ENCODE measurements at regions not wholly inside any gene's neighbourhood (a gene's known extent, or its start where the extent isn't known, plus 50 kb on each side); places are given as distances from the start of the nearest gene placed in this dataset.

DNA sequence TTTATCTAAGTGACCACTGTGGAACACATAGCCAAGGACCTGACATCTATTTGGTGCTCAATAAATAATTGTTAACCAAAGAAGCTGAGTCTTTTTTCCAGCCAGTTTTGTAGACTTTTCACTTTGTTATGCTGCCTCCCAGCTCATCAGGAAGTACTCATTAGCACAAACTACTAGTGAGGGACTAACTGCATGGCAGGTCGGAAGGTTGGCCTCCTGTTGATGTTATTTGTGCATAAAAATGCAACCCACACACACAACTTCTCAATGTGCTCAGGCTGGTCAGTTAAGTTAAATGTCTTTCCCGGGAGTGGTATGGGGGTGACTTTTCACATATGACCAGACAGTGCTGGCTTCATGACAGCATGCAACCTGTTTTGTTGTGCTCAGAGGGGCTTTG lies 263.0 kb upstream of the TOPAZ1 start:
- H3K27ac ChIP-seq (replicated peaks; ENCODE audit: low read length) = no peak overlapping the region
- no CpG with 5 or more reads among the region's 2 CpGs for WGBS, 2 donors (ENCODE audit: extremely low coverage in 2 of 2, insufficient read length in 2 of 2, insufficient replicate concordance in 1 of 2)
- H4K91ac ChIP-seq (ENCODE audit: low read depth, low read length, poor library complexity) = no peak overlapping the region
- no peaks in the 10 kb centered on the region for H3K27me3 ChIP-seq (ENCODE audit: control insufficient read depth in 3 of 3, insufficient read depth in 3 of 3, low read depth in 1 of 3, low read length in 3 of 3)
- H3K18ac ChIP-seq (ENCODE audit: low read length) = no peak overlapping the region
- no peak overlapping the region for H3K9ac ChIP-seq (ENCODE audit: low read depth, low read length, poor library complexity)
- H2AFZ ChIP-seq (ENCODE audit: low read length) = no peak overlapping the region
- DNase-seq (ENCODE audit: low spot score) = no peak
- H3K14ac ChIP-seq (ENCODE audit: low read length) = no peak overlapping the region
- H3K79me1 ChIP-seq (ENCODE audit: low read depth, low read length) = no peaks in the 10 kb centered on the region
- no peak overlapping the region for H4K8ac ChIP-seq (ENCODE audit: low read depth, low read length)
- no peak overlapping the region for H2BK15ac ChIP-seq (ENCODE audit: low read length)
- H3K4me2 ChIP-seq (ENCODE audit: insufficient read depth, low read length, poor library complexity, severe bottlenecking) = no peak overlapping the region
- H3K23ac ChIP-seq (ENCODE audit: low read depth, low read length, poor library complexity) = no peak overlapping the region
- no peak overlapping the region for H3K4ac ChIP-seq (ENCODE audit: low read length)
- no peaks in the 10 kb centered on the region for H3K36me3 ChIP-seq (replicated peaks in 1 of 2; ENCODE audit: control insufficient read depth in 2 of 2, insufficient read depth in 2 of 2, low read length in 2 of 2)
- peaks cover 0 to 2% of the 10 kb centered on the region in 2 donors for H3K4me1 ChIP-seq (ENCODE audit: control insufficient read depth in 2 of 2, insufficient read depth in 1 of 2, low read depth in 1 of 2, low read length in 2 of 2)
- no peak overlapping the region for H3K4me3 ChIP-seq (ENCODE audit: low read length in 2 of 2)
- H3K9me3 ChIP-seq (replicated peaks in 1 of 2; ENCODE audit: control insufficient read depth in 2 of 2, insufficient read depth in 1 of 2, low read depth in 1 of 2, low read length in 2 of 2) = no peaks in the 10 kb centered on the region
- no peak overlapping the region for H2BK5ac ChIP-seq (ENCODE audit: low read length)
- H2BK120ac ChIP-seq (ENCODE audit: low read depth, low read length) = no peak overlapping the region
- H2BK12ac ChIP-seq (ENCODE audit: low read length) = no peak overlapping the region
- H2AK5ac ChIP-seq (ENCODE audit: low read depth, low read length) = no peak overlapping the region

DNA sequence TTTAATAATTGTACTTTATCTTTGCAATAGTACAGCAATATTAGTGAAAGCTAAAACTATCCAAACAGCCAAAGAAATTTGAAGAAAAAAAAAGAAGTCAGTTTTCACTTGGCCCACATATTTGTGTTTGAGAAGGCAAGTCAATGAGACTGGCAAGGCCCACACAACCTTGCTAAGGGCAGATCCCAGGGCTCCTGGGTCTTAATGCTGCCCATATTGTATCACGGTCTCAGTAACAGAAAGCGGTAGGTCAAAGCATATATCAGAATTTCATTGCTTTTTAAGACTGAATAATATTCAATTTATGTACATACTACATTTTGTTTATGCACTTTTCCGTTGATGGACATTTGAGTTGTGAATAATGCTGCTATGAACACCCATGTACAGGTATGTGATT lies 262.0 kb upstream of the TOPAZ1 start:
- H3K36me3 ChIP-seq (replicated peaks in 1 of 2; ENCODE audit: control insufficient read depth in 2 of 2, insufficient read depth in 2 of 2, low read length in 2 of 2) = no peaks in the 10 kb centered on the region
- no peaks in the 10 kb centered on the region for H3K9me3 ChIP-seq (replicated peaks in 1 of 2; ENCODE audit: control insufficient read depth in 2 of 2, insufficient read depth in 1 of 2, low read depth in 1 of 2, low read length in 2 of 2)
- no peak for DNase-seq (ENCODE audit: low spot score)
- no peak overlapping the region for H3K9ac ChIP-seq (ENCODE audit: low read depth, low read length, poor library complexity)
- H4K8ac ChIP-seq (ENCODE audit: low read depth, low read length) = no peak overlapping the region
- H2BK120ac ChIP-seq (ENCODE audit: low read depth, low read length) = no peak overlapping the region
- no peak overlapping the region for H4K91ac ChIP-seq (ENCODE audit: low read depth, low read length, poor library complexity)
- H3K27ac ChIP-seq (replicated peaks; ENCODE audit: low read length) = no peak overlapping the region
- H3K27me3 ChIP-seq (ENCODE audit: control insufficient read depth in 3 of 3, insufficient read depth in 3 of 3, low read depth in 1 of 3, low read length in 3 of 3) = no peaks in the 10 kb centered on the region
- no peak overlapping the region for H2AFZ ChIP-seq (ENCODE audit: low read length)
- no peak overlapping the region for H2BK5ac ChIP-seq (ENCODE audit: low read length)
- H3K4me1 ChIP-seq (ENCODE audit: control insufficient read depth in 2 of 2, insufficient read depth in 1 of 2, low read depth in 1 of 2, low read length in 2 of 2) = peaks cover 0 to 2% of the 10 kb centered on the region in 2 donors
- no peak overlapping the region for H3K4me3 ChIP-seq (ENCODE audit: low read length in 2 of 2)
- H2AK5ac ChIP-seq (ENCODE audit: low read depth, low read length) = no peak overlapping the region
- no peak overlapping the region for H3K23ac ChIP-seq (ENCODE audit: low read depth, low read length, poor library complexity)
- no peaks in the 10 kb centered on the region for H3K79me1 ChIP-seq (ENCODE audit: low read depth, low read length)
- no peak overlapping the region for H3K18ac ChIP-seq (ENCODE audit: low read length)
- no peak overlapping the region for H2BK15ac ChIP-seq (ENCODE audit: low read length)
- no CpG with 5 or more reads among the region's 3 CpGs for WGBS, 2 donors (ENCODE audit: extremely low coverage in 2 of 2, insufficient read length in 2 of 2, insufficient replicate concordance in 1 of 2)
- H3K14ac ChIP-seq (ENCODE audit: low read length) = no peak overlapping the region
- H2BK12ac ChIP-seq (ENCODE audit: low read length) = no peak overlapping the region
- no peak overlapping the region for H3K4me2 ChIP-seq (ENCODE audit: insufficient read depth, low read length, poor library complexity, severe bottlenecking)
- no peak overlapping the region for H3K4ac ChIP-seq (ENCODE audit: low read length)

DNA sequence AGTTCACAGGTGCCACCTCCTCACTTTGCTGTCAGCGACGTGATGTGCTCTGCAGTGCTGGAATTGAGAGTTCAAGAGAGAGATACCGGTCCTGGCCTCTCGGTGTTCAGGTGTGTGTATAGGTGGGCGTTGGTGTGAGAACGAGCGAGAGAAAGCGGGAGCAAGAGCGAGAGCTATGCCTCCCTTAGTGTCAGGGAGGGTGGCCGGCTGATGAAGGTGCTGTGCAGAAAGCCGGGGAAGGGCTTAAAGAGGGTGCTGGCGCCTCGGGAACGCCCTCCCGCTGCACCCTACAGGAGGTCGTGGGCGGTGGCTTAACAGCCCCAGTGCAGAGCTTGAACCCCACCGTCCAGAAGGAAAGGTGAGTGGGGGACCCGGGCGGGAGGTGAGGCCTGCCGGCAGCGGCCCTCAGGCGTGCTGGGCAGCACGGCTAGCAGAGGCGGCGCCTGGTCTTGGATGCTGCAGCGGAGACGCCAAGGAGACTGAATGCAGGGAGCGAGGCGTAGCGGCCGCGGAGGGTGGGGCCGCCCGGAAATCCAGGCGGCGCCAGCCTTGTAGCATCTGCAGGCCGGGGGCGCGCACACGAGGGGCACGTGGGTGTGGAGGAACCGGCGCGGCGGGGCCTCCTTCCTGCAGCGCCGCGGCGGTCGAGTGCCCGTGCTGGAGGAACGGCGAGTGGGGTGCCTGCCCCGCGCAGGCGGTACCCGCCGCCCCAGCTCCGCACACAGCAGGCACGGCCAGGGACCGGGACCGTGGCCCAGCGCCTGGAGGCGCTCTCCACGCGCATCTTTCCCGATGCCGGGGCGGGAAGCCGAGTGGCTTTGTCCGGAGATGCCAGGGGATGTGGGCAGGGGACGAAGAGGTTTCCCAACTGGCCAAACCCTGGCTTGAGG lies 246.8 kb upstream of the TOPAZ1 start:
- H3K27me3 ChIP-seq (ENCODE audit: control insufficient read depth in 3 of 3, insufficient read depth in 3 of 3, low read depth in 1 of 3, low read length in 3 of 3) = peaks cover 37 to 72% (median 62%) of the 10 kb centered on the region in 3 experiments
- no peak overlapping the region for H3K27ac ChIP-seq (replicated peaks; ENCODE audit: low read length)
- no peaks in the 10 kb centered on the region for H3K36me3 ChIP-seq (replicated peaks in 1 of 2; ENCODE audit: control insufficient read depth in 2 of 2, insufficient read depth in 2 of 2, low read length in 2 of 2)
- peak overlapping the region; percentile 80 for H3K23ac ChIP-seq (ENCODE audit: low read depth, low read length, poor library complexity)
- H3K4me2 ChIP-seq (ENCODE audit: insufficient read depth, low read length, poor library complexity, severe bottlenecking) = peak overlapping the region; percentile 98
- no peak overlapping the region for H4K8ac ChIP-seq (ENCODE audit: low read depth, low read length)
- peak overlapping the region; percentile 53 for H2BK5ac ChIP-seq (ENCODE audit: low read length)
- peak overlapping the region; percentile 83 for H2BK120ac ChIP-seq (ENCODE audit: low read depth, low read length)
- peak overlapping the region; percentile 63 for H3K14ac ChIP-seq (ENCODE audit: low read length)
- H3K9ac ChIP-seq (ENCODE audit: low read depth, low read length, poor library complexity) = peak overlapping the region; percentile 84
- H3K4me3 ChIP-seq (ENCODE audit: low read length in 2 of 2) = peak overlapping the region in 1 of 2 donors; percentile 75
- H2BK15ac ChIP-seq (ENCODE audit: low read length) = peak overlapping the region; percentile 94
- WGBS, 2 donors (ENCODE audit: extremely low coverage in 2 of 2, insufficient read length in 2 of 2, insufficient replicate concordance in 1 of 2) = no CpG with 5 or more reads among the region's 73 CpGs
- no peak overlapping the region for H4K91ac ChIP-seq (ENCODE audit: low read depth, low read length, poor library complexity)
- H3K4ac ChIP-seq (ENCODE audit: low read length) = peak overlapping the region; percentile 37
- H2BK12ac ChIP-seq (ENCODE audit: low read length) = peak overlapping the region; percentile 58
- peak overlapping the region; percentile 92 for H2AK5ac ChIP-seq (ENCODE audit: low read depth, low read length)
- H3K79me1 ChIP-seq (ENCODE audit: low read depth, low read length) = no peaks in the 10 kb centered on the region
- peaks cover 6% of the 10 kb centered on the region in 2 donors for H3K9me3 ChIP-seq (replicated peaks in 1 of 2; ENCODE audit: control insufficient read depth in 2 of 2, insufficient read depth in 1 of 2, low read depth in 1 of 2, low read length in 2 of 2)
- H2AFZ ChIP-seq (ENCODE audit: low read length) = peak overlapping the region; percentile 86
- peak; percentile 37 for DNase-seq (ENCODE audit: low spot score)
- H3K4me1 ChIP-seq (ENCODE audit: control insufficient read depth in 2 of 2, insufficient read depth in 1 of 2, low read depth in 1 of 2, low read length in 2 of 2) = peaks cover 9 to 29% of the 10 kb centered on the region in 2 donors
- peak overlapping the region; percentile 85 for H3K18ac ChIP-seq (ENCODE audit: low read length)

DNA sequence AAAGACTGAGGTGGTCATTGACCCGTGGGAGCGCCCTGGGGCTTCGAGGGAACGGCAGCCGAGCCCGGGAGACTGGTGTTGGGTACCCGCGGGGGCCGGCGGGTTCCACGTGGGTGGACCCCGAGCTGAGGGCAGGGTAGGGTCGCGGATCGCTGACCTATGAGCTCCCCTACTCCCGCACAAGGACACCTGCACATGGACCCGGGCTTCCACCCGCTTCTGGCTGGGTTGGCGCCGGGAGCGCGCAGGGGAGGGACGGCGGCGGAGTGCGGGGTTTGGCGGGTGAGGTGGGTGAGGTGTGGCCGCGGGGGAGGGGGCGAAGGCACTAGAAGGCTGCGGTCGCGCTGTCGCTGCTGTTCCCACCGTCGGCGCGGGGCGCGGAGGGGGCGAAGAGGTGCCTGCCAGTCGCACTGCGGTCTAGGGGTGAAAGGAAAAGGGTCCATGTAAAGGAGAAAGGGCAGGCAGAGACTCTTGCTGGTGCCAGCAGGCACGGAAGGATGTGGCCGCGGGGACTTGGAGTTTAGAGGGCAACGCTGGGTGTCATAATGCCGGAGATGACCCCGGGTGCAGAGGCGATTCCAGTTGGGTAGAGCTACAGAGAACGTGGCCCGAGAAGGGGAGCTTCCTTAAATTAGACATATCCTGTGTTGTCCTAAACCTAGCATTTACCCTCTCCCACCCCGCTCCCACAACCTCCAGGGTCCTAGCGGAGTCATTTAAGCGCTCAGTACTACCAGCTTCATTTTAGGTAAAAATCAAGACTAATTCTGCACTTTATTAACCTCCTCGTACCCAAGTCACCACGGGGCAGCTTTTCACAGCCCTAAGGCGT lies 245.9 kb upstream of the TOPAZ1 start:
- Histone ChIP-seq H2AFZ (ENCODE audit: low read length) (peak overlapping the region; percentile 86), H3K4me1 (ENCODE audit: control insufficient read depth in 2 of 2, insufficient read depth in 1 of 2, low read depth in 1 of 2, low read length in 2 of 2) (peaks cover 9 to 29% of the 10 kb centered on the region in 2 donors), H3K27me3 (ENCODE audit: control insufficient read depth in 3 of 3, insufficient read depth in 3 of 3, low read depth in 1 of 3, low read length in 3 of 3) (peaks cover 37 to 81% (median 62%) of the 10 kb centered on the region in 3 experiments), H3K9ac (ENCODE audit: low read depth, low read length, poor library complexity) (peak overlapping the region; percentile 84), H2BK15ac (ENCODE audit: low read length) (peak overlapping the region; percentile 94), H3K36me3 (replicated peaks in 1 of 2; ENCODE audit: control insufficient read depth in 2 of 2, insufficient read depth in 2 of 2, low read length in 2 of 2) (no peaks in the 10 kb centered on the region), H3K23ac (ENCODE audit: low read depth, low read length, poor library complexity) (peak overlapping the region; percentile 80), H3K4me3 (ENCODE audit: low read length in 2 of 2) (peak overlapping the region in 1 of 2 donors; percentile 75), H2BK120ac (ENCODE audit: low read depth, low read length) (peak overlapping the region; percentile 83), H2BK12ac (ENCODE audit: low read length) (peak overlapping the region; percentile 58), H3K79me1 (ENCODE audit: low read depth, low read length) (no peaks in the 10 kb centered on the region), H3K4me2 (ENCODE audit: insufficient read depth, low read length, poor library complexity, severe bottlenecking) (peak overlapping the region; percentile 98), H3K9me3 (replicated peaks in 1 of 2; ENCODE audit: control insufficient read depth in 2 of 2, insufficient read depth in 1 of 2, low read depth in 1 of 2, low read length in 2 of 2) (peaks cover 6% of the 10 kb centered on the region in 2 donors), H3K18ac (ENCODE audit: low read length) (peak overlapping the region; percentile 85), H4K8ac (ENCODE audit: low read depth, low read length) (no peak overlapping the region), H3K4ac (ENCODE audit: low read length) (no peak overlapping the region), H2BK5ac (ENCODE audit: low read length) (no peak overlapping the region), H3K14ac (ENCODE audit: low read length) (peak overlapping the region; percentile 21), H3K27ac (replicated peaks; ENCODE audit: low read length) (no peak overlapping the region), H4K91ac (ENCODE audit: low read depth, low read length, poor library complexity) (no peak overlapping the region), H2AK5ac (ENCODE audit: low read depth, low read length) (peak overlapping the region; percentile 92)
- WGBS, 2 donors (ENCODE audit: extremely low coverage in 2 of 2, insufficient read length in 2 of 2, insufficient replicate concordance in 1 of 2) = no CpG with 5 or more reads among the region's 58 CpGs
- no peak for DNase-seq (ENCODE audit: low spot score)

All from neuronal stem cell (in vitro differentiated cells).